ENCODE measurements at regions not wholly inside any gene's neighbourhood (a gene's known extent, or its start where the extent isn't known, plus 50 kb on each side); places are given as distances from the start of the nearest gene placed in this dataset.
"Not testable (repeated sequence)": the region's sequence is repeated elsewhere in the genome, so short reads cannot be mapped to it uniquely, and the experiment has no call there.

- no peaks in the 10 kb centered on the region for H3K36me3 ChIP-seq (ENCODE audit: control insufficient read depth, insufficient read depth, low read length)
Observed at GRCh38 chr6:40681622-40682021, 94.5 kb upstream of the LRFN2 start.

GRCh38 chr6:40678941-40679340 is 91.8 kb upstream of the LRFN2 start:
- Histone ChIP-seq H3K9ac (ENCODE audit: low read length) (no peak overlapping the region), H3K27ac (ENCODE audit: low read depth, low read length) (no peak overlapping the region), H3K36me3 (ENCODE audit: control insufficient read depth, insufficient read depth, low read length) (no peaks in the 10 kb centered on the region), H3K4me3 (ENCODE audit: low read depth, low read length) (no peak overlapping the region), H3K27me3 (ENCODE audit: control insufficient read depth, insufficient read depth, low read length) (no peaks in the 10 kb centered on the region), H3K4me1 (ENCODE audit: control insufficient read depth, insufficient read depth, low read length) (no peaks in the 10 kb centered on the region), H3K9me3 (ENCODE audit: control insufficient read depth, insufficient read depth, low read depth, low read length) (no peaks in the 10 kb centered on the region; the same call in 1 of the 2 replicates)

More at GRCh38 chr6:40681622-40682021, 94.5 kb upstream of the LRFN2 start:
- Histone ChIP-seq H3K4me3 (ENCODE audit: low read depth, low read length) (no peak overlapping the region), H3K27me3 (ENCODE audit: control insufficient read depth, insufficient read depth, low read length) (no peaks in the 10 kb centered on the region), H3K9ac (ENCODE audit: low read length) (no peak overlapping the region), H3K27ac (ENCODE audit: low read depth, low read length) (no peak overlapping the region), H3K9me3 (ENCODE audit: control insufficient read depth, insufficient read depth, low read depth, low read length) (peaks cover 10% of the 10 kb centered on the region), H3K4me1 (ENCODE audit: control insufficient read depth, insufficient read depth, low read length) (no peaks in the 10 kb centered on the region)

GRCh38 chr6:40674170-40674569 is 87.0 kb upstream of the LRFN2 start:
- Histone ChIP-seq H3K9me3 (ENCODE audit: control insufficient read depth, insufficient read depth, low read depth, low read length) (no peaks in the 10 kb centered on the region; the same call in 1 of the 2 replicates), H3K4me3 (ENCODE audit: low read depth, low read length) (no peak overlapping the region), H3K36me3 (ENCODE audit: control insufficient read depth, insufficient read depth, low read length) (no peaks in the 10 kb centered on the region), H3K27ac (ENCODE audit: low read depth, low read length) (no peak overlapping the region), H3K4me1 (ENCODE audit: control insufficient read depth, insufficient read depth, low read length) (no peaks in the 10 kb centered on the region; the same call in 1 of the 2 replicates), H3K27me3 (ENCODE audit: control insufficient read depth, insufficient read depth, low read length) (no peaks in the 10 kb centered on the region), H3K9ac (ENCODE audit: low read length) (no peak overlapping the region)

GRCh38 chr6:40672087-40672486 is 84.9 kb upstream of the LRFN2 start:
- no peak overlapping the region for H3K9ac ChIP-seq (ENCODE audit: low read length)
- H3K36me3 ChIP-seq (ENCODE audit: control insufficient read depth, insufficient read depth, low read length) = no peaks in the 10 kb centered on the region
- H3K27me3 ChIP-seq (ENCODE audit: control insufficient read depth, insufficient read depth, low read length) = no peaks in the 10 kb centered on the region
- H3K27ac ChIP-seq (ENCODE audit: low read depth, low read length) = no peak overlapping the region
- no peak overlapping the region for H3K4me3 ChIP-seq (ENCODE audit: low read depth, low read length)
- no peaks in the 10 kb centered on the region; the same call in 1 of the 2 replicates for H3K4me1 ChIP-seq (ENCODE audit: control insufficient read depth, insufficient read depth, low read length)
- H3K9me3 ChIP-seq (ENCODE audit: control insufficient read depth, insufficient read depth, low read depth, low read length) = no peaks in the 10 kb centered on the region

- H3K27ac ChIP-seq (ENCODE audit: low read depth, low read length) = no peak overlapping the region
- no peaks in the 10 kb centered on the region for H3K36me3 ChIP-seq (ENCODE audit: control insufficient read depth, insufficient read depth, low read length)
- no peak overlapping the region for H3K9ac ChIP-seq (ENCODE audit: low read length)
- H3K9me3 ChIP-seq (ENCODE audit: control insufficient read depth, insufficient read depth, low read depth, low read length) = no peaks in the 10 kb centered on the region
- H3K4me3 ChIP-seq (ENCODE audit: low read depth, low read length) = no peak overlapping the region
- no peaks in the 10 kb centered on the region for H3K27me3 ChIP-seq (ENCODE audit: control insufficient read depth, insufficient read depth, low read length)
- H3K4me1 ChIP-seq (ENCODE audit: control insufficient read depth, insufficient read depth, low read length) = no peaks in the 10 kb centered on the region; the same call in 1 of the 2 replicates
Observed at GRCh38 chr6:40671694-40672050, 84.5 kb upstream of the LRFN2 start.

- Histone ChIP-seq H3K4me1 (ENCODE audit: control insufficient read depth, insufficient read depth, low read length) (no peaks in the 10 kb centered on the region; the same call in 1 of the 2 replicates), H3K36me3 (ENCODE audit: control insufficient read depth, insufficient read depth, low read length) (no peaks in the 10 kb centered on the region), H3K27me3 (ENCODE audit: control insufficient read depth, insufficient read depth, low read length) (no peaks in the 10 kb centered on the region), H3K4me3 (ENCODE audit: low read depth, low read length) (no peak overlapping the region), H3K9ac (ENCODE audit: low read length) (no peak overlapping the region), H3K27ac (ENCODE audit: low read depth, low read length) (no peak overlapping the region), H3K9me3 (ENCODE audit: control insufficient read depth, insufficient read depth, low read depth, low read length) (no peaks in the 10 kb centered on the region)
Observed at GRCh38 chr6:40671001-40671693, 84.0 kb upstream of the LRFN2 start.

- Histone ChIP-seq H3K9ac (ENCODE audit: low read length) (no peak overlapping the region), H3K4me3 (ENCODE audit: low read depth, low read length) (no peak overlapping the region), H3K36me3 (ENCODE audit: control insufficient read depth, insufficient read depth, low read length) (no peaks in the 10 kb centered on the region), H3K4me1 (ENCODE audit: control insufficient read depth, insufficient read depth, low read length) (no peaks in the 10 kb centered on the region; the same call in 1 of the 2 replicates), H3K9me3 (ENCODE audit: control insufficient read depth, insufficient read depth, low read depth, low read length) (peaks cover 13% of the 10 kb centered on the region), H3K27me3 (ENCODE audit: control insufficient read depth, insufficient read depth, low read length) (no peaks in the 10 kb centered on the region), H3K27ac (ENCODE audit: low read depth, low read length) (no peak overlapping the region)
Observed at GRCh38 chr6:40669343-40669742, 82.2 kb upstream of the LRFN2 start.

- Histone ChIP-seq H3K9ac (ENCODE audit: low read length) (no peak overlapping the region), H3K9me3 (ENCODE audit: control insufficient read depth, insufficient read depth, low read depth, low read length) (peaks cover 25% of the 10 kb centered on the region), H3K36me3 (ENCODE audit: control insufficient read depth, insufficient read depth, low read length) (no peaks in the 10 kb centered on the region), H3K27me3 (ENCODE audit: control insufficient read depth, insufficient read depth, low read length) (no peaks in the 10 kb centered on the region), H3K4me1 (ENCODE audit: control insufficient read depth, insufficient read depth, low read length) (no peaks in the 10 kb centered on the region; the same call in 1 of the 2 replicates), H3K27ac (ENCODE audit: low read depth, low read length) (no peak overlapping the region), H3K4me3 (ENCODE audit: low read depth, low read length) (no peak overlapping the region)
Observed at GRCh38 chr6:40668203-40668602, 81.0 kb upstream of the LRFN2 start.

GRCh38 chr6:40666530-40666929 is 79.4 kb upstream of the LRFN2 start:
- Histone ChIP-seq H3K27me3 (ENCODE audit: control insufficient read depth, insufficient read depth, low read length) (no peaks in the 10 kb centered on the region), H3K36me3 (ENCODE audit: control insufficient read depth, insufficient read depth, low read length) (no peaks in the 10 kb centered on the region), H3K4me1 (ENCODE audit: control insufficient read depth, insufficient read depth, low read length) (no peaks in the 10 kb centered on the region), H3K4me3 (ENCODE audit: low read depth, low read length) (no peak overlapping the region), H3K27ac (ENCODE audit: low read depth, low read length) (no peak overlapping the region), H3K9me3 (ENCODE audit: control insufficient read depth, insufficient read depth, low read depth, low read length) (peaks cover 27% of the 10 kb centered on the region), H3K9ac (ENCODE audit: low read length) (no peak overlapping the region)

GRCh38 chr6:40661726-40662125 is 74.6 kb upstream of the LRFN2 start:
- no peaks in the 10 kb centered on the region for H3K4me1 ChIP-seq (ENCODE audit: control insufficient read depth, insufficient read depth, low read length)
- no peak overlapping the region for H3K4me3 ChIP-seq (ENCODE audit: low read depth, low read length)
- peaks cover 27% of the 10 kb centered on the region for H3K9me3 ChIP-seq (ENCODE audit: control insufficient read depth, insufficient read depth, low read depth, low read length)
- no peaks in the 10 kb centered on the region for H3K36me3 ChIP-seq (ENCODE audit: control insufficient read depth, insufficient read depth, low read length)
- 0 out of 2 replicates have a peak, but pooled peaks cover 2% of the 10 kb centered on the region for H3K27me3 ChIP-seq (ENCODE audit: control insufficient read depth, insufficient read depth, low read length)
- H3K27ac ChIP-seq (ENCODE audit: low read depth, low read length) = no peak overlapping the region
- H3K9ac ChIP-seq (ENCODE audit: low read length) = no peak overlapping the region

- H3K36me3 ChIP-seq (ENCODE audit: control insufficient read depth, insufficient read depth, low read length); H3K27ac ChIP-seq (ENCODE audit: low read depth, low read length); H3K9ac ChIP-seq (ENCODE audit: low read length); H3K27me3 ChIP-seq (ENCODE audit: control insufficient read depth, insufficient read depth, low read length); H3K4me1 ChIP-seq (ENCODE audit: control insufficient read depth, insufficient read depth, low read length); H3K9me3 ChIP-seq (ENCODE audit: control insufficient read depth, insufficient read depth, low read depth, low read length); H3K4me3 ChIP-seq (ENCODE audit: low read depth, low read length): not testable (repeated sequence)
Observed at GRCh38 chr6:40656772-40657171, 69.6 kb upstream of the LRFN2 start.

All from HUES6 (cell line).